ENCODE measurements at regions not wholly inside any gene's neighbourhood (a gene's known extent, or its start where the extent isn't known, plus 50 kb on each side); places are given as distances from the start of the nearest gene placed in this dataset.
"Not testable (repeated sequence)": the region's sequence is repeated elsewhere in the genome, so short reads cannot be mapped to it uniquely, and the experiment has no call there.

- DNase-seq (ENCODE audit: low read depth in 1 of 2, low spot score in 1 of 2), result no peak
These were observed 144.9 kb upstream of the MAGI2 start for GRCh38 chr7:79598351-79598750.

GRCh38 chr7:79594671-79595070, 141.2 kb upstream of the MAGI2 start:
- not testable (repeated sequence) for H3K36me3 ChIP-seq

More at GRCh38 chr7:79598351-79598750, 144.9 kb upstream of the MAGI2 start:
- Histone ChIP-seq H3K27ac (no peak overlapping the region), H3K4me1 (ENCODE audit: low read depth) (no peaks in the 10 kb centered on the region), H3K36me3 (no peaks in the 10 kb centered on the region), H3K9me3 (ENCODE audit: low read depth) (no peaks in the 10 kb centered on the region), H3K4me3 (no peak overlapping the region), H3K27me3 (no peaks in the 10 kb centered on the region)
- TF ChIP-seq CTCF (IDR thresholded peaks at IDR 0.05; ENCODE audit: low read depth, low read length), result no peak

GRCh38 chr7:79593866-79594301, 140.4 kb upstream of the MAGI2 start:
- DNase-seq (ENCODE audit: low read depth in 1 of 2, low spot score in 1 of 2), result no peak
- Histone ChIP-seq H3K27ac (no peak overlapping the region), H3K36me3 (no peaks in the 10 kb centered on the region), H3K4me1 (ENCODE audit: low read depth) (no peaks in the 10 kb centered on the region), H3K27me3 (no peaks in the 10 kb centered on the region), H3K4me3 (no peak overlapping the region), H3K9me3 (ENCODE audit: low read depth) (no peaks in the 10 kb centered on the region)
- no peak for TF ChIP-seq CTCF (IDR thresholded peaks at IDR 0.05; ENCODE audit: low read depth, low read length)

More at GRCh38 chr7:79594671-79595070, 141.2 kb upstream of the MAGI2 start:
- not testable (repeated sequence) for H3K27me3 ChIP-seq; H3K4me3 ChIP-seq; H3K27ac ChIP-seq; H3K9me3 ChIP-seq (ENCODE audit: low read depth); H3K4me1 ChIP-seq (ENCODE audit: low read depth)
- peak in 1 of 2 donors; percentile 11 for DNase-seq (ENCODE audit: low read depth in 1 of 2, low spot score in 1 of 2)

GRCh38 chr7:79590916-79591623, 137.6 kb upstream of the MAGI2 start:
- no peak for DNase-seq (ENCODE audit: low read depth in 1 of 2, low spot score in 1 of 2)
- no peak for TF ChIP-seq CTCF (IDR thresholded peaks at IDR 0.05; ENCODE audit: low read depth, low read length)
- H3K9me3 ChIP-seq (ENCODE audit: low read depth), result no peaks in the 10 kb centered on the region
- no peaks in the 10 kb centered on the region for H3K27me3 ChIP-seq
- H3K4me3 ChIP-seq, result no peak overlapping the region
- H3K4me1 ChIP-seq (ENCODE audit: low read depth), result no peaks in the 10 kb centered on the region
- H3K27ac ChIP-seq, result no peak overlapping the region
- H3K36me3 ChIP-seq, result no peaks in the 10 kb centered on the region

- TF ChIP-seq CTCF (IDR thresholded peaks at IDR 0.05; ENCODE audit: low read depth, low read length), result no peak
- H3K36me3 ChIP-seq, result no peaks in the 10 kb centered on the region
- no peak for DNase-seq (ENCODE audit: low read depth in 1 of 2, low spot score in 1 of 2)
- H3K27me3 ChIP-seq, result no peaks in the 10 kb centered on the region
- no peaks in the 10 kb centered on the region for H3K4me1 ChIP-seq (ENCODE audit: low read depth)
- no peak overlapping the region for H3K4me3 ChIP-seq
- no peaks in the 10 kb centered on the region for H3K9me3 ChIP-seq (ENCODE audit: low read depth)
- H3K27ac ChIP-seq, result no peak overlapping the region
These were observed 136.9 kb upstream of the MAGI2 start for GRCh38 chr7:79590391-79590790.

GRCh38 chr7:79570903-79571302, 117.4 kb upstream of the MAGI2 start:
- Histone ChIP-seq H3K27me3 (no peaks in the 10 kb centered on the region), H3K27ac (no peak overlapping the region), H3K4me3 (no peak overlapping the region), H3K36me3 (no peaks in the 10 kb centered on the region), H3K4me1 (ENCODE audit: low read depth) (no peaks in the 10 kb centered on the region), H3K9me3 (ENCODE audit: low read depth) (no peaks in the 10 kb centered on the region)
- DNase-seq (ENCODE audit: low read depth in 1 of 2, low spot score in 1 of 2), result peak in 1 of 2 donors; percentile 8
- no peak for TF ChIP-seq CTCF (IDR thresholded peaks at IDR 0.05; ENCODE audit: low read depth, low read length)

Data from cardiac muscle cell (in vitro differentiated cells and primary cell).